ENCODE measurements at regions not wholly inside any gene's neighbourhood (a gene's known extent, or its start where the extent isn't known, plus 50 kb on each side); places are given as distances from the start of the nearest gene placed in this dataset.

- peaks cover 0 to 9% (median 2%) of the 10 kb centered on the region in 3 experiments; a peak in 3 of 7 replicates for H3K36me3 Mint-ChIP-seq (ENCODE audit: insufficient read depth in 1 of 3, low read depth in 3 of 3)
- no peak overlapping the region for H2BK120ac ChIP-seq (ENCODE audit: low read depth, low read length, poor library complexity, severe bottlenecking)
- H3K27me3 Mint-ChIP-seq (ENCODE audit: low read depth): no peaks in the 10 kb centered on the region
- no peak overlapping the region for H3T11ph ChIP-seq (ENCODE audit: low read length)
- H4K91ac ChIP-seq (ENCODE audit: insufficient read length, low read depth, low read length): no peak overlapping the region
- H3K79me1 ChIP-seq (ENCODE audit: insufficient read depth, low read depth, low read length, poor library complexity, severe bottlenecking): no peaks in the 10 kb centered on the region
- no CpG with 5 or more reads among the region's 1 CpG for WGBS (ENCODE audit: extremely low coverage, insufficient read length, low lambda C conversion rate)
- H3K23me2 ChIP-seq (ENCODE audit: insufficient read length, low read depth, low read length, poor library complexity, severe bottlenecking): no peaks in the 10 kb centered on the region
- no peak overlapping the region for H4K8ac ChIP-seq (replicated peaks; ENCODE audit: insufficient read length, low read depth, low read length)
- H3K9me3 Mint-ChIP-seq: peaks cover 8% of the 10 kb centered on the region in 2 experiments; a peak in 4 of 5 replicates
- peaks cover 13 to 15% of the 10 kb centered on the region in 2 experiments for H3K4me1 Mint-ChIP-seq
- no peaks in the 10 kb centered on the region for H3K79me2 ChIP-seq (ENCODE audit: insufficient read depth, low read length)
- no peaks in the 10 kb centered on the region for H3K4me1 ChIP-seq (ENCODE audit: insufficient read depth, low read length)
- H2BK5ac ChIP-seq (ENCODE audit: insufficient read length, low read length): no peak overlapping the region
- H3K9ac ChIP-seq (ENCODE audit: extremely low read depth, insufficient read length, low read length): no peak overlapping the region
- H3K23ac ChIP-seq (ENCODE audit: insufficient read length, low read depth, low read length): no peak overlapping the region
- TF ChIP-seq CTCF (conservative IDR thresholded peaks at IDR 0.05): no peak
- H2BK20ac ChIP-seq (ENCODE audit: low read depth, low read length, poor library complexity, severe bottlenecking): no peak overlapping the region
- no peak overlapping the region for H3K56ac ChIP-seq (ENCODE audit: insufficient read length, low read depth, low read length)
- H3K9me3 ChIP-seq (ENCODE audit: control insufficient read depth, low read depth, low read length): no peaks in the 10 kb centered on the region
- no peak overlapping the region for H3K18ac ChIP-seq (ENCODE audit: insufficient read length, low read depth, low read length)
- no peak overlapping the region for H3K27ac Mint-ChIP-seq
- H3K27me3 ChIP-seq (ENCODE audit: insufficient read depth, low read length): no peaks in the 10 kb centered on the region
- no peak overlapping the region for H3K4me2 ChIP-seq (ENCODE audit: insufficient read depth, insufficient read length, low read length)
- H3K14ac ChIP-seq (ENCODE audit: insufficient read depth, low read length): no peak overlapping the region
- no peak for DNase-seq
- no peaks in the 10 kb centered on the region for H4K20me1 ChIP-seq (ENCODE audit: control insufficient read depth, insufficient read depth, insufficient read length)
- no peak overlapping the region for H4K5ac ChIP-seq (ENCODE audit: insufficient read length, low read depth, low read length)
- no peak overlapping the region for H2AK5ac ChIP-seq (ENCODE audit: insufficient read length, low read length)
- no peak overlapping the region for H2BK15ac ChIP-seq (ENCODE audit: low read depth, low read length)
- no peak overlapping the region for H3K4ac ChIP-seq (ENCODE audit: low read depth, low read length)
- no peak overlapping the region for H2BK12ac ChIP-seq (ENCODE audit: insufficient read length, low read depth, low read length)
- no peak overlapping the region for H3K4me3 Mint-ChIP-seq
- no peak overlapping the region for H3K27ac ChIP-seq (ENCODE audit: insufficient read length, low read depth, low read length)
- H2AFZ ChIP-seq (ENCODE audit: low read length): no peak overlapping the region
Measured at GRCh38 chr2:66753257-66753656, 318.3 kb downstream of the MEIS1 start.

Data from H9 (cell line).